GM12878 (cell line): ENCODE measurements at regions not wholly inside any gene's neighbourhood (a gene's known extent, or its start where the extent isn't known, plus 50 kb on each side); places are given as distances from the start of the nearest gene placed in this dataset.

Experiments used
- CTCF ChIP-seq, 3 experiments: IDR thresholded peaks in 2 of 3; conservative IDR thresholded peaks in 1 of 3; 2 replicates each; pipeline ENCODE4 v1.5.1; 2011; ENCODE audit warnings: low read depth in 3 of 3, low read length in 3 of 3, mild to moderate bottlenecking in 3 of 3, control low read depth in 2 of 3, moderate library complexity in 2 of 3, inconsistent platforms in 1 of 3, mixed read lengths in 1 of 3; ENCODE audit not compliant: control insufficient read depth in 2 of 3, insufficient read depth in 1 of 3; ENCODE audit errors: extremely low read depth in 1 of 3
- MYC ChIP-seq: IDR thresholded peaks from 2 replicates; pipeline ENCODE4 v1.6.1; 2011; ENCODE audit warnings: mild to moderate bottlenecking, low read length, moderate library complexity, inconsistent platforms; ENCODE audit not compliant: insufficient read depth, insufficient replicate concordance, insufficient read length, severe bottlenecking
- SMC3 ChIP-seq: IDR thresholded peaks from 2 replicates; pipeline ENCODE4 v1.6.1; 2011; ENCODE audit warnings: low read length, improper control_type of control experiment, borderline replicate concordance
- TAF1 ChIP-seq: IDR thresholded peaks from 2 replicates; pipeline ENCODE4 v1.6.1; 2011; ENCODE audit warnings: mild to moderate bottlenecking, low read depth, low read length, borderline replicate concordance
- YY1 ChIP-seq: IDR thresholded peaks from 2 replicates; pipeline ENCODE4 v1.6.1; 2011; ENCODE audit warnings: low read depth, mild to moderate bottlenecking, low read length

- TF ChIP-seq SMC3 (no peak), CTCF (IDR thresholded peaks at IDR 0.05 in 2 of 3, conservative IDR thresholded peaks at IDR 0.05 in 1 of 3; ENCODE audit: control insufficient read depth in 2 of 3, extremely low read depth in 1 of 3, insufficient read depth in 1 of 3, low read depth in 3 of 3, low read length in 3 of 3) (no peak), YY1 (no peak), TAF1 (no peak), MYC (no peak)
These were observed 229.4 kb downstream of the DUSP6 start for GRCh38 chr12:89122852-89123251.
